ENCODE measurements at regions not wholly inside any gene's neighbourhood (a gene's known extent, or its start where the extent isn't known, plus 50 kb on each side); places are given as distances from the start of the nearest gene placed in this dataset.

DNA sequence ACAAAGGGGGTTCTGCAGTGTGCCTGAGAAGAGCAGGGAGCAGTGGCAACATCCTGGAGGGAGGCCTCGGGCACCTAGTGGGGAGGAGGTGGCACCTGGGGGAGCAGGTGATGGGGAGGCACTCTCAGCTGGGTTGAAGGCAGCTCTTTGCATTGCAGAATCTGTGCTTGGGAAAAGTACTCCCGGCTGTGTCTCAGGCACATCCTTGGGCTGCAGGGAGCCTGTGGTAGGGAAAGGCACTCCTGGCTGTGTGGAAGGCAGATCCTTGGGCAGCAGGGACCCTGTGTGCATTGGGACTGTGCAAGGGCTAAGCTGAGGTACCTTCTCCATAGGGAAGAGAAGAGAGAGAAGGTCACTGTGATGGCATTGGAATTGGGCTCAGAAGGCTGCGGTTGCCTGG, 52.8 kb upstream of the ANTXRL start:
- Histone ChIP-seq H3K27me3 (ENCODE audit: control insufficient read depth, insufficient read depth, low read length) (no peaks in the 10 kb centered on the region), H3K4me1 (ENCODE audit: control insufficient read depth, insufficient read depth, low read length) (peaks cover 6% of the 10 kb centered on the region), H3K4me3 (ENCODE audit: low read length) (no peak overlapping the region), H3K9ac (ENCODE audit: low read length) (no peak overlapping the region), H3K36me3 (ENCODE audit: control insufficient read depth, insufficient read depth, low read length) (no peaks in the 10 kb centered on the region), H3K9me3 (ENCODE audit: control insufficient read depth, low read length) (no peaks in the 10 kb centered on the region)

DNA sequence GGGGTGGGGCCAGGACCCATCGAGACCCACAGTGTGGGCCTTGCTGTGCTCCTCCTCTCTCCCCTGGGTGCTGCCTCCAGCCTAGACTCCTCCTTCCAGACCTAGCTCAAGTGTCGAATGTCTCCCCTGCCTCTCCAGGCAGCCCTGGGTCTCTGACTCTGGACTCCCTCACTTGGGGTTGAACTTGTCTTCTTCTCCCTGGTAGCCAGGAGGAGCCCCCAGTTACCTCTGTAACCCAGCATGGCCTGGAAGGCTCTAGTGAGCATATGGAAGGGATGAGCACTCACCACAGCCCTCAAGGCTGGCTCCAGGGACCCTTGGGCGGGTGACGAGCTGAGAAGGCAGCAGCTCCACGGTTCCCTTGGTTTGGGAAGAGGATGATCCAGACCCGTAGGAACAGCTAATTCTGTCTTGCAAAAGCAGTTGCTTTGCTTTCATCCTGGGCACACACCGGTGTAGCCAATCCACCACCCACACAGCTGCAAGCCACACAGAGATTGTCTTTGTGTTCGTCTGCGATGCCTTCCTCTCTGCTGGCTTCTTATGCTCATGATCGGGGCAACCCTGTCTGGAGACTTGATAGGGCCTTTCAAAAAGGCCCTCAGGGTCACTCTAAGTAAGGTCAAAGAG, 52.3 kb upstream of the ANTXRL start:
- peaks cover under 1% of the 10 kb centered on the region for H3K4me1 ChIP-seq (ENCODE audit: control insufficient read depth, insufficient read depth, low read length)
- H3K27me3 ChIP-seq (ENCODE audit: control insufficient read depth, insufficient read depth, low read length): no peaks in the 10 kb centered on the region
- no peak overlapping the region for H3K4me3 ChIP-seq (ENCODE audit: low read length)
- no peaks in the 10 kb centered on the region for H3K9me3 ChIP-seq (ENCODE audit: control insufficient read depth, low read length)
- no peaks in the 10 kb centered on the region for H3K36me3 ChIP-seq (ENCODE audit: control insufficient read depth, insufficient read depth, low read length)
- no peak overlapping the region for H3K9ac ChIP-seq (ENCODE audit: low read length)

- H3K27me3 ChIP-seq (ENCODE audit: control insufficient read depth, insufficient read depth, low read length): no peaks in the 10 kb centered on the region
- H3K9ac ChIP-seq (ENCODE audit: low read length): no peak overlapping the region
- H3K9me3 ChIP-seq (ENCODE audit: control insufficient read depth, low read length): no peaks in the 10 kb centered on the region
- H3K4me1 ChIP-seq (ENCODE audit: control insufficient read depth, insufficient read depth, low read length): no peaks in the 10 kb centered on the region
- H3K36me3 ChIP-seq (ENCODE audit: control insufficient read depth, insufficient read depth, low read length): no peaks in the 10 kb centered on the region
- H3K4me3 ChIP-seq (ENCODE audit: low read length): no peak overlapping the region
Measured at GRCh38 chr10:46235705-46236545, 50.9 kb upstream of the ANTXRL start.

GRCh38 chr10:46236546-46236887, 50.3 kb upstream of the ANTXRL start:
- Histone ChIP-seq H3K9me3 (ENCODE audit: control insufficient read depth, low read length) (no peaks in the 10 kb centered on the region), H3K36me3 (ENCODE audit: control insufficient read depth, insufficient read depth, low read length) (no peaks in the 10 kb centered on the region), H3K4me1 (ENCODE audit: control insufficient read depth, insufficient read depth, low read length) (no peaks in the 10 kb centered on the region), H3K4me3 (ENCODE audit: low read length) (no peak overlapping the region), H3K27me3 (ENCODE audit: control insufficient read depth, insufficient read depth, low read length) (no peaks in the 10 kb centered on the region), H3K9ac (ENCODE audit: low read length) (no peak overlapping the region)

DNA sequence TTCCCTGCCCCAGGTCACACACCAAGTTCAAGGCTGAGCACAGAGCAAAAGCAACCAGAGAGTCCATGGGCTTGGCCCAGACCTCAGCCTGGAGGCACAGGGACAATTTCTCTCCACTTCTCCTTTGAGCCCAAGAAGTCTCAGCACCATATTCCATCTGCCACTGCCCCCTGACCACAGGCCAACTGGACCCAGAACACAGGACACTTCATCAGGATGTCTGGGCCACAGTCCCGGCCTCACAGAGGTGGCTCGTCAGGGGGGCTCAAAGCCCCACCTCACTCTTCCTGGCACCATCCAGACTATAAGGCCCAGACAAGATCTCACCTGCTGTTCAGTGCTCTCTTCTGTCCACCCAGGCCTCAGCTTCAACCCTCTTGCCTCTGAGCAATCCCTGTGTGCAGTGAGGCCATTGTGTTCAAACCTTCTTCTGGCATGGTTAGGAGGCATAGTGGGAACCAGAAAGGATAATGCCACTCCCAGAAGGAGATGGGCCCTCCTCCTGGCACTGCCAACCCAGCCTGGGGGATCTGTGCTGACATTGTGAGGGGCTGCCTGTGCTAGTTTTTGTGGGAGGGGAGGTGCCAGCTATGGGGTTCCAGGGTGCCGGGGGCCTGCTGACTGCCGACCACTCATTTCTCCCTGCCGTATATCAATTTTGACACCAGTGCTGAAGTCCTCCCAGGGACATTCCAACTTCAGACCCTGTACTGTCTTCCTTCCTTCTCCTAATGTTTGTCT, 49.7 kb upstream of the ANTXRL start:
- no peaks in the 10 kb centered on the region for H3K4me1 ChIP-seq (ENCODE audit: control insufficient read depth, insufficient read depth, low read length)
- no peak overlapping the region for H3K4me3 ChIP-seq (ENCODE audit: low read length)
- H3K27me3 ChIP-seq (ENCODE audit: control insufficient read depth, insufficient read depth, low read length): no peaks in the 10 kb centered on the region
- H3K9me3 ChIP-seq (ENCODE audit: control insufficient read depth, low read length): no peaks in the 10 kb centered on the region
- no peaks in the 10 kb centered on the region for H3K36me3 ChIP-seq (ENCODE audit: control insufficient read depth, insufficient read depth, low read length)
- no peak overlapping the region for H3K9ac ChIP-seq (ENCODE audit: low read length)

Measured in mucosa of stomach (tissue), 1 donor.